ENCODE measurements at regions not wholly inside any gene's neighbourhood (a gene's known extent, or its start where the extent isn't known, plus 50 kb on each side); places are given as distances from the start of the nearest gene placed in this dataset.

GRCh38 chrX:44440006-44440405 is 96.5 kb upstream of the EFHC2 start:
- no peak for DNase-seq
- intact Hi-C loops (cut with DNase I): no loop called here

GRCh38 chrX:44439242-44439794 is 95.8 kb upstream of the EFHC2 start:
- intact Hi-C loops (cut with DNase I): no loop called here
- Histone ChIP-seq H3K4me3 (no peak overlapping the region), H3K27me3 (ENCODE audit: low read depth) (no peaks in the 10 kb centered on the region), H3K4me1 (no peaks in the 10 kb centered on the region), H3K36me3 (no peaks in the 10 kb centered on the region), H3K27ac (no peak overlapping the region), H3K9me3 (no peaks in the 10 kb centered on the region)
- DNase-seq (no peak), ATAC-seq (no peak)
- TF ChIP-seq CTCF (IDR thresholded peaks at IDR 0.05): no peak

More at GRCh38 chrX:44440006-44440405, 96.5 kb upstream of the EFHC2 start:
- H3K9me3 ChIP-seq: no peaks in the 10 kb centered on the region
- H3K27me3 ChIP-seq (ENCODE audit: low read depth): no peaks in the 10 kb centered on the region
- no peaks in the 10 kb centered on the region for H3K4me1 ChIP-seq
- H3K4me3 ChIP-seq: no peak overlapping the region
- no peaks in the 10 kb centered on the region for H3K36me3 ChIP-seq
- no peak for ATAC-seq
- TF ChIP-seq CTCF (IDR thresholded peaks at IDR 0.05): no peak
- H3K27ac ChIP-seq: no peak overlapping the region

GRCh38 chrX:44435047-44435446 is 91.6 kb upstream of the EFHC2 start:
- intact Hi-C loops (cut with DNase I): no loop called here
- ATAC-seq: no peak
- TF ChIP-seq CTCF (IDR thresholded peaks at IDR 0.05): no peak

GRCh38 chrX:44433556-44433955 is 90.1 kb upstream of the EFHC2 start:
- Histone ChIP-seq H3K27me3 (ENCODE audit: low read depth) (no peaks in the 10 kb centered on the region), H3K36me3 (no peaks in the 10 kb centered on the region), H3K4me1 (no peaks in the 10 kb centered on the region), H3K9me3 (no peaks in the 10 kb centered on the region), H3K4me3 (no peak overlapping the region), H3K27ac (no peak overlapping the region)
- DNase-seq (no peak), ATAC-seq (no peak)
- TF ChIP-seq CTCF (IDR thresholded peaks at IDR 0.05): no peak
- intact Hi-C loops (cut with DNase I): no loop called here

More at GRCh38 chrX:44435047-44435446, 91.6 kb upstream of the EFHC2 start:
- Histone ChIP-seq H3K36me3 (no peaks in the 10 kb centered on the region), H3K4me3 (no peak overlapping the region), H3K9me3 (no peaks in the 10 kb centered on the region), H3K27me3 (ENCODE audit: low read depth) (no peaks in the 10 kb centered on the region), H3K27ac (no peak overlapping the region), H3K4me1 (no peaks in the 10 kb centered on the region)
- DNase-seq: no peak

- TF ChIP-seq CTCF (IDR thresholded peaks at IDR 0.05): no peak
- Histone ChIP-seq H3K4me3 (no peak overlapping the region), H3K27ac (no peak overlapping the region)
Observed at GRCh38 chrX:44432641-44433040, 89.2 kb upstream of the EFHC2 start.

More at GRCh38 chrX:44432641-44433040, 89.2 kb upstream of the EFHC2 start:
- no peaks in the 10 kb centered on the region for H3K4me1 ChIP-seq
- H3K27me3 ChIP-seq (ENCODE audit: low read depth): no peaks in the 10 kb centered on the region
- no peaks in the 10 kb centered on the region for H3K9me3 ChIP-seq
- H3K36me3 ChIP-seq: no peaks in the 10 kb centered on the region
- DNase-seq: no peak
- no peak for ATAC-seq
- intact Hi-C loops (cut with DNase I): no loop called here

Data from lower lobe of right lung (tissue), 2 donors.